H1 (cell line): ENCODE measurements at regions not wholly inside any gene's neighbourhood (a gene's known extent, or its start where the extent isn't known, plus 50 kb on each side); places are given as distances from the start of the nearest gene placed in this dataset.

Experiments
- TF ChIP-seq, protein P1 (sequence below): IDR thresholded peaks from 2 replicates; pipeline ENCODE4 v1.6.1; 2012; ENCODE audit warnings: inconsistent platforms

DNA sequence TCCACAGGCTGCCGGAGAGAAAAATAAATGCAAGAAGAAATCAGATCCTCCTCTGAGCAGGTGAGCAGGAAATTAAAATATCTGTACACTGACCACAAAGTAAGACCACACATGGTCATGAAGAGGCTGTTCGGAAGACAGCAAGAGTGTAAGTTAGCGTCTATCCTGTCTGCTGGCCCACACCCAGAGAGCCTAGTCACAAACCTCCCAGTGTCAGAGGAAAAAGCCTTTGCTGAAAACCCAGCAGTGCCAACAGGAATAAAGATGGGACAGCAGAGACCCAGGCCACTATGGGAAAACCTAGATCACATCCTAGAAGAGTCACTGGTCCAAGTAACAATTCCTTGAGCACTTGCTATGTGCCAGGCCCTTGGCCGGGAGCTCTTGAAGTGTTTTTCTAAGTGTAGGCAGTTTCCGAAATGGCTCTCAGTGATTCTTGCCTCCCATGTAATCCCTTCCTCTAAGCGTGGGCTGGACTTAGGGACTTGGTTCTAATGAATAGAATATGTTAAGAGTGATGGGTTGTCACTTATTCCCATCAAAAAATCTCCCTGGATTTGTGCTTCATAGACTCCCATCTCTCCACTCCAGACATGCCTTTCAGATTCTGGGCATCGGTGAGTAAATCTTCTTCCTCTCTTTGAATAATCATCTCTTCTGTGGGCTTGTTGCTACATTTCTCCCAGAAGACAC lies 110.9 kb upstream of the PKDCC start (continued):
- TF ChIP-seq, protein P1, sequence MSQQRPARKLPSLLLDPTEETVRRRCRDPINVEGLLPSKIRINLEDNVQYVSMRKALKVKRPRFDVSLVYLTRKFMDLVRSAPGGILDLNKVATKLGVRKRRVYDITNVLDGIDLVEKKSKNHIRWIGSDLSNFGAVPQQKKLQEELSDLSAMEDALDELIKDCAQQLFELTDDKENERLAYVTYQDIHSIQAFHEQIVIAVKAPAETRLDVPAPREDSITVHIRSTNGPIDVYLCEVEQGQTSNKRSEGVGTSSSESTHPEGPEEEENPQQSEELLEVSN = no peak
- TF ChIP-seq, all 59 proteins: peak for 0
